NCI-H2196 treated with DMSO at 0.1 percent for 48 hours (cell line): ENCODE measurements at regions not wholly inside any gene's neighbourhood (a gene's known extent, or its start where the extent isn't known, plus 50 kb on each side); places are given as distances from the start of the nearest gene placed in this dataset.
"Not testable (repeated sequence)": the region's sequence is repeated elsewhere in the genome, so short reads cannot be mapped to it uniquely, and the experiment has no call there.

Experiments used
- DNase-seq: peaks from one replicate; lab custom pipeline; 2025; ENCODE audit not compliant: unreplicated experiment; lab: John Stamatoyannopoulos, UW

GRCh38 chr2:13515254-13515653 lies 798.5 kb downstream of the TRIB2 start:
- no peak for DNase-seq

- no peak for DNase-seq
Observed at GRCh38 chr2:13522096-13522495, 805.4 kb downstream of the TRIB2 start.

GRCh38 chr2:13522917-13523821 lies 806.4 kb downstream of the TRIB2 start:
- DNase-seq = no peak

GRCh38 chr2:13524492-13524891 lies 807.8 kb downstream of the TRIB2 start:
- no peak for DNase-seq

- not testable (repeated sequence) for DNase-seq
Observed at GRCh38 chr2:13531735-13532410, 815.1 kb downstream of the TRIB2 start.

GRCh38 chr2:13532781-13533523 lies 816.2 kb downstream of the TRIB2 start:
- not testable (repeated sequence) for DNase-seq

- DNase-seq = no peak
Observed at GRCh38 chr2:13533524-13533922, 816.8 kb downstream of the TRIB2 start.

- no peak for DNase-seq
Observed at GRCh38 chr2:13536941-13537340, 820.2 kb downstream of the TRIB2 start.

GRCh38 chr2:13537771-13538349 lies 821.1 kb downstream of the TRIB2 start:
- no peak for DNase-seq

- no peak for DNase-seq
Observed at GRCh38 chr2:13539296-13539695, 822.6 kb downstream of the TRIB2 start.

- DNase-seq = no peak
Observed at GRCh38 chr2:13542061-13542460, 825.3 kb downstream of the TRIB2 start.

GRCh38 chr2:13542642-13543041 lies 825.9 kb downstream of the TRIB2 start:
- DNase-seq = no peak

- DNase-seq = no peak
Observed at GRCh38 chr2:13543550-13543949, 826.8 kb downstream of the TRIB2 start.

GRCh38 chr2:13545320-13545719 lies 828.6 kb downstream of the TRIB2 start:
- no peak for DNase-seq

- no peak for DNase-seq
Observed at GRCh38 chr2:13546131-13546530, 829.4 kb downstream of the TRIB2 start.

GRCh38 chr2:13550285-13551231 lies 833.8 kb downstream of the TRIB2 start:
- no peak for DNase-seq

GRCh38 chr2:13558368-13558767 lies 841.6 kb downstream of the TRIB2 start:
- DNase-seq = no peak

GRCh38 chr2:13560322-13560721 lies 843.6 kb downstream of the TRIB2 start:
- no peak for DNase-seq

- DNase-seq = no peak
Observed at GRCh38 chr2:13572466-13572865, 855.7 kb downstream of the TRIB2 start.

GRCh38 chr2:13574831-13575230 lies 858.1 kb downstream of the TRIB2 start:
- DNase-seq = no peak
